Fibroblast of skin of left biceps (primary cell): ENCODE measurements at regions not wholly inside any gene's neighbourhood (a gene's known extent, or its start where the extent isn't known, plus 50 kb on each side); places are given as distances from the start of the nearest gene placed in this dataset.
"Not testable (repeated sequence)": the region's sequence is repeated elsewhere in the genome, so short reads cannot be mapped to it uniquely, and the experiment has no call there.

ENCODE experiments used
- DNase-seq, 2 experiments: peaks; one replicate each; pipeline ENCODE4 v3.0.0-alpha.2; 2013; ENCODE audit warnings: low read depth in 2 of 2

DNA sequence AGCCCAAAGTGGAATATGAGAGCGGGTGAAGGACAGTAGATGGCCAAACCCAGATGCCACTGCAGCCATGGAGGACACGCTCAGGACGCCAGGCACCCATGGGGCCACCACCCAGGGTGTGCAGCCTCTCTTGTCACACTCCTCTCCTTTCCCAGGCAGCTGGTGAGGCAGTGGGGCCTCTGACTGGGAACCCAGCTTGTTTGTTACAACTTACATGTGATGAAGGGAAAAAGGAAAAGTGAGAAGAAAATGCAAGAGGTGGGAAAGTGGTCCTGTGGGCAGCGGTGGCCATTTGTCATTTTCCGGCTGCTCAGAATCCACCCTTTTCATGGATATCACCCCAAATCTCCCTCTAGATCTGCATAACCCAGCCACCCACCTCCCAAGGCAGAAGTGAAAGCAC, 62.7 kb upstream of the UNC5A start:
- DNase-seq = no peak

DNA sequence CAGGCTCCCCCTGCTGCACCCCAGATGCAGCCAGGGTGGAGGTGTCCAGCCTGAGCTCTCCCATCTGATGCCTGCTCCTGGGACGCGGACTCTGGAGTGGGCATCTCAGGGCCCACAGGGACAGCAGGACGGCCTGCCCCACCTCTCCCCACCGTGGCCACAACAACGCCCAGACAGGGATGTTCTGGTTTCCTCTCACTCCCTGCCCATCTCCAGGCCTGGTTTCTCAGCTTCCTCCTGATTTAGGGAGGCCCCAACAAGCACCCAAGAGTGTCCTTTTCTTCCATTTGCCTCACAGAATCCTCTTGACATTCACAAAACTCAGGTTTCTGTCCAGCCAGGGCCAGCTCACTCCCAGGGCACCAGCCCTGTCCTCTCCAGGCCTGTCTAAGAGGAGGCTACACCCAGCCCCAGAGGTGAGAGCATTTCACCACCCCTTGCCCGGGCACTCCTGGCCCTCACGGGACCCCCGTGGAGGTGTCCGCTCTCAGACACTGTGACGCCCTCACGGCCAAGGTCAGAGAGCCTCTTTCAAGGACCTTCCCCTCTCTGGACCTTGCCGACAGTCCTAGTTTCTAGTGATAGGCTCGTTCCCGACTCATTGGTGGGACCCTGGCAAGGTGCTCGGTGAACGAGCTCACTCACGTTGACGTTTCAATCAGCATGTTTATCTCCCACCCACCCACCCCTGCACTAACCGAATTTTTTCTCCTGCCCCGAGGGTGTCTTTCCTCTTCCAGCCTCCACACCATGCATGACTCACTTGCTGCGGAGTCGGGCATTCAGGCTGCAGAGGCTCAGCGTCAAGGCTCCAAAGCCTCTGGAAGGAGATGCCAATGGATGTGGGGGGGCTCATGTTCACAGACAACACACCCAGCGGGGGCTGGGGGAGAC, 62.0 kb upstream of the UNC5A start:
- no peak for DNase-seq

DNA sequence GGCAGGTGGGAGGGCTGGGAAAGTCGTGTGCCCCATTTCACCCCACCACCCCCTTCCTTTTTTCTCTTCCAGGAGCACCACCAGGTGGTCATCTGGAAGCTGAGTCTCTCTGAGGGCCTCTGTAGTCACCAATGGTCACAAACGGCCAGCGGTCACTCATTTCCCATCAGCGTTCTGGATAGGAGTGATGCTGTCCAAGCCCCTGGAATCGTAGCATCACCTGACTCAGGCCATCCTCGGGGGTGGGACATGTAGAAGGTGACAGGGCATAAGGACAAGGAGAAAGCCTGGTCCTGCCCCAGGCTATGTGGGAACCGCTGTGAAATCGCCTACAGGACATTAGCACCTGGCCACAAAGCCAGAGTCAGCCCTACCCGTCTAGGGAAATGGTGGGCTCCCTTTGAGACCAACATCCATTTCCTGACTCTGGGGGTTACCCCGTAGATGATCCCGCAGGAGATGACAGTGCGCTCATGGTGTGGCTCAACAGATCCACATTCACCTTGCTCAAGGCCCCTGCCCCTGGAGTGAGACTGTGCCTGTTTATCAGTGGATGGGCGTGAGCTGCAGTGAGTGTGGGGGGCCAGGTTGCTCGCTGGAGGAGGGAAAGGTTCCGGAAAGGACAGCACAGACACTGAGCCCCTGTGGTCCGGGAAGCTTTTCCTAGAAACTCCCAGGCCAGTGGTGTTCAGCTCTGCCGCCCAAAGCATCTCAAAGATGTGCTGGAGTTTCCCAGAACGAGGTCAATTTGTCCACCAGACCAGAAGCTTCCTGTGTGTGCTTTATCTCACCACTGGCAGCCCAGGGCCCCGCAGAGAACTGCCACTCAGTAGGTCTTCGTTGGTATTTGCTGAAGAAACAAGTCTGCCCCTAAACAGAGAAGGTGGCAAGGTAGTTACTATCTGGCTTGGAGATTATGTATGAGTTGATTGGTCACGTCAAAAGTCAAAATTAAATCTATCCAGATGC, 61.1 kb upstream of the UNC5A start:
- no peak for DNase-seq

DNA sequence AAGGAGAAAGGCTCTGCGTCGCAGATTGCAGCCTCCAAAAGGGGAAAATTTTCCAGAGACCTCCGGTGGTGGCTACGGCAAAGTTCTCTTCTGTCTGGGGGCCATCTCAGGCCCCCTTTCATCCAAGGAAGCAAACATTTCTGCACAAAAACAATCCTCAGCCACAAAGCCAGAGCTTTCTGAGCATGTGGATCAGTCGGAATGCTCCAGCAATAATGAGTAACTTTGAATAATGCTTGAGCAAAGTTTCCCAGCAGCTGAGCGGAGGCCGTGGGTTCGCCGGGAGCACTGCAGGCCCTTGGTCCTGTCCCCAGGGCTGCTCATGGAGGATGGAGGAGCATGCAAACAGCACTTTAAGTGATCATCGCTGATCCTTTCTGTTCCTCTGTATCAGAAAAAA, 60.2 kb upstream of the UNC5A start:
- DNase-seq = no peak

DNA sequence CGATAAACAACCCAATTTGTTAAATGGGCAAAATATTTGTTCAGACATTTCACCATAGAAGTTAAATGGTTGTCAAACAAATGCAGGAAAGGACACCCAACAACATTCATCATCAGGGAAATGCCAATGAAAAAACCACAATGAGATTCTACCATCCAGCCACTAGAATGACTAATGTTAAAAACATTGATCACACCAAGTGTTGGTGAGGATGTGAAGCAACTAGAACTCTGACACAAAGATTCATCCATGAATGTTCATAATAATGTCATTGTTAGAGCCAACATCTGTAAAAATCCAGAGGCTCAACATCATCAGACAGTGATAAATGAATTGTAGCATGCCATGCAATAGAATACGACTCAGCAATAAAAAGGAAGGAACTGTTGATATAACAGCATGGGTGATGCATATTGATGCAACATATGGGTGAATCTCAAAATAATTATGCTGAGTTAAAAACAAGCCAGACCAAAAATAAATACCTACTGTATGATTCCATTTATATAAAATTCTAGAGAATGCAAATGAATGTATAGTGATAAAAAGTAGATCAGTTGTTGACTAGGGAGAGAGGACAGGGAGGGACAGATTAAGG, 55.9 kb upstream of the UNC5A start:
- DNase-seq = no peak

DNA sequence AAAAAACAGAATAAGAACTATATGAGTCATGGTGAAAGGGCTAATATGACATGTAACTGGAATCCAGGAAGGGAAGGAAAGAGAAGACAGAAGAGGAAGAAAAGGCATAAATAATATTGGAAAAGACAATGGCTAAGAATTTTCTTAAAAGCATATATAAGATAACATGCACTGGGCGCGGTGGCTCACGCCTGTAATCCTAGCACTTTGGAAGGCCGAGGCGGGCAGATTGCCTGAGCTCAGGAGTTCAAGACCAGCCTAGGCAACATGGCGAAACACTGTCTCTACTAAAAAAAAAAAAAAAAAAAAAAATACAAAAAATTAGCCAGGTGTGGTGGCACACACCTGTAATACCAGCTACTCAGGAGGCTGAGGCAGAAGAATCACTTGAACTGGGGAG, 54.8 kb upstream of the UNC5A start:
- not testable (repeated sequence) for DNase-seq

DNA sequence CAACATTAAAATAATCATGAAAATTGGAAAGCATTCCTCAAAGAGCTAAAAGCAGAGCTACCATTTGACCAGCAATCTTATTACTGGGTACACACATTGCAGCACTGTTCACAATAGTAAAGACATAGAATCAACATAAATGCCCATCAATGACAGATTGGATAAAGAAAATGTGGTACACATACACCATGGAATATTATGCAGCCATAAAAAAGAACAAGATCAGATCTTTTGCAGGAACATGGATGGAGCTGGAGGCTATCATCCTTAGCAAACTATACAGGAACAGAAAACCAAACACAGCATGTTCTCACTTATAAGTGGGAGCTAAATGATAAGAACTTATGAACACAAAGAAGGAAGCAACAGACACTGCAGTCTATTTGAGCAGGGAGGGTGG, 52.8 kb upstream of the UNC5A start:
- DNase-seq = not testable (repeated sequence)
